GM12864 (cell line): ENCODE measurements at regions not wholly inside any gene's neighbourhood (a gene's known extent, or its start where the extent isn't known, plus 50 kb on each side); places are given as distances from the start of the nearest gene placed in this dataset.

Source experiments
- DNase-seq: peaks from one replicate; pipeline ENCODE4 v3.0.0-alpha.2; 2011; ENCODE audit warnings: low read depth
- H3K4me3 ChIP-seq: 2 replicates; pipeline ENCODE4 v1.5.1; 2011; ENCODE audit warnings: mild to moderate bottlenecking, low read depth, low read length, control low read depth
- CTCF ChIP-seq: IDR thresholded peaks from 2 replicates; pipeline ENCODE4 v1.5.1; 2011; ENCODE audit warnings: low read depth, mild to moderate bottlenecking, moderate library complexity, low read length, control low read depth, inconsistent platforms; ENCODE audit errors: missing control alignments

- DNase-seq: no peak
- no peak overlapping the region for H3K4me3 ChIP-seq
- TF ChIP-seq CTCF: no peak
Observed at GRCh38 chr18:55774505-55774904, 186.5 kb upstream of the TCF4 start.

- H3K4me3 ChIP-seq: no peak overlapping the region
- DNase-seq: no peak
- no peak for TF ChIP-seq CTCF
Observed at GRCh38 chr18:55768255-55768654, 180.3 kb upstream of the TCF4 start.

- H3K4me3 ChIP-seq: no peak overlapping the region
- DNase-seq: no peak
- no peak for TF ChIP-seq CTCF
Observed at GRCh38 chr18:55764386-55764785, 176.4 kb upstream of the TCF4 start.

GRCh38 chr18:55763805-55764204 is 175.8 kb upstream of the TCF4 start:
- no peak for TF ChIP-seq CTCF
- H3K4me3 ChIP-seq: no peak overlapping the region
- no peak for DNase-seq

- DNase-seq: no peak
- TF ChIP-seq CTCF: no peak
- no peak overlapping the region for H3K4me3 ChIP-seq
Observed at GRCh38 chr18:55763298-55763697, 175.3 kb upstream of the TCF4 start.

- TF ChIP-seq CTCF: no peak
- H3K4me3 ChIP-seq: no peak overlapping the region
- DNase-seq: no peak
Observed at GRCh38 chr18:55762424-55762823, 174.4 kb upstream of the TCF4 start.

- DNase-seq: no peak
Observed at GRCh38 chr18:55753643-55754263, 165.8 kb upstream of the TCF4 start.

More at GRCh38 chr18:55753643-55754263, 165.8 kb upstream of the TCF4 start:
- H3K4me3 ChIP-seq: no peak overlapping the region
- no peak for TF ChIP-seq CTCF
